Fibroblast of villous mesenchyme (primary cell): ENCODE measurements at regions not wholly inside any gene's neighbourhood (a gene's known extent, or its start where the extent isn't known, plus 50 kb on each side); places are given as distances from the start of the nearest gene placed in this dataset.
"Not testable (repeated sequence)": the region's sequence is repeated elsewhere in the genome, so short reads cannot be mapped to it uniquely, and the experiment has no call there.

Source experiments
- DNase-seq: peaks from one replicate; pipeline ENCODE4 v3.0.0-alpha.2; 2010; ENCODE audit warnings: low read depth
- H3K4me3 ChIP-seq: 2 replicates; pipeline ENCODE4 v1.5.1; 2011; ENCODE audit warnings: low read depth, mild to moderate bottlenecking, low read length
- CTCF ChIP-seq: IDR thresholded peaks from 2 replicates; pipeline ENCODE4 v1.5.1; 2012; ENCODE audit warnings: low read depth, mild to moderate bottlenecking, low read length; ENCODE audit not compliant: insufficient read depth

GRCh38 chr6:156423075-156423474, 354.1 kb upstream of the ARID1B start:
- H3K4me3 ChIP-seq: no peak overlapping the region
- no peak for TF ChIP-seq CTCF
- DNase-seq: no peak

- TF ChIP-seq CTCF: no peak
- no peak overlapping the region for H3K4me3 ChIP-seq
- DNase-seq: peak; percentile 22
Observed at GRCh38 chr6:156421933-156422332, 355.2 kb upstream of the ARID1B start.

- peak; percentile 14 for DNase-seq
Observed at GRCh38 chr6:156421301-156421700, 355.9 kb upstream of the ARID1B start.

GRCh38 chr6:156420172-156420993, 356.8 kb upstream of the ARID1B start:
- no peak for TF ChIP-seq CTCF
- H3K4me3 ChIP-seq: no peak overlapping the region
- DNase-seq: peak; percentile 28

More at GRCh38 chr6:156421301-156421700, 355.9 kb upstream of the ARID1B start:
- H3K4me3 ChIP-seq: not testable (repeated sequence)

- H3K4me3 ChIP-seq: no peak overlapping the region
- no peak for DNase-seq
- TF ChIP-seq CTCF: no peak
Observed at GRCh38 chr6:156419594-156419993, 357.6 kb upstream of the ARID1B start.

GRCh38 chr6:156418253-156418652, 358.9 kb upstream of the ARID1B start:
- H3K4me3 ChIP-seq: no peak overlapping the region
- DNase-seq: no peak
- no peak for TF ChIP-seq CTCF

- no peak overlapping the region for H3K4me3 ChIP-seq
- no peak for TF ChIP-seq CTCF
- no peak for DNase-seq
Observed at GRCh38 chr6:156416391-156416790, 360.8 kb upstream of the ARID1B start.
